Limb (tissue), 2 donors: ENCODE measurements at regions not wholly inside any gene's neighbourhood (a gene's known extent, or its start where the extent isn't known, plus 50 kb on each side); places are given as distances from the start of the nearest gene placed in this dataset.
"Not testable (repeated sequence)": the region's sequence is repeated elsewhere in the genome, so short reads cannot be mapped to it uniquely, and the experiment has no call there.

ENCODE experiments used
- DNase-seq, 2 donors: peaks; one replicate each; pipeline ENCODE4 v3.0.0-alpha.2; 2016; ENCODE audit errors: extremely low spot score in 2 of 2

DNA sequence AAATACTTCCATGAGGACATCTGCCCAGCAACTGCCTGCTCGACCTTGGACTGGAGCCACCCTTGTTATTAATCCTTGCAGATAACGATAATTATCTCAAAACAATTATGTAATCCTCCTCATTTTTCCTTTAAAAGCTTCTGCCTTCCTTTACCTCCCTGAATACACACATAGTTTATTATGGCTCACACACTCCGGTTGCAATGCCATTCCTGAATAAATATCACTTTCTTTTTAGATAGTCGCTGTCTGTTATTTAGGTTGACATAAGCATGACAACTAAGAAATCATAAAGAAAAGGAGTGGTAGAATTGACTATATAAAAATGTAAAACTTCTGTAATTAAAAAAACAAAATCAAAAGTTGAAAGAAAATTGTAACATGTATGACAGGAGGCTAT lies 64.8 kb downstream of the B4GALT7 start:
- DNase-seq, result not testable (repeated sequence)

GRCh38 chr5:177665172-177665571 lies 65.2 kb downstream of the B4GALT7 start:
- DNase-seq, result not testable (repeated sequence)

- DNase-seq, result not testable (repeated sequence)
These were observed 66.0 kb downstream of the B4GALT7 start for GRCh38 chr5:177665960-177666359.

DNA sequence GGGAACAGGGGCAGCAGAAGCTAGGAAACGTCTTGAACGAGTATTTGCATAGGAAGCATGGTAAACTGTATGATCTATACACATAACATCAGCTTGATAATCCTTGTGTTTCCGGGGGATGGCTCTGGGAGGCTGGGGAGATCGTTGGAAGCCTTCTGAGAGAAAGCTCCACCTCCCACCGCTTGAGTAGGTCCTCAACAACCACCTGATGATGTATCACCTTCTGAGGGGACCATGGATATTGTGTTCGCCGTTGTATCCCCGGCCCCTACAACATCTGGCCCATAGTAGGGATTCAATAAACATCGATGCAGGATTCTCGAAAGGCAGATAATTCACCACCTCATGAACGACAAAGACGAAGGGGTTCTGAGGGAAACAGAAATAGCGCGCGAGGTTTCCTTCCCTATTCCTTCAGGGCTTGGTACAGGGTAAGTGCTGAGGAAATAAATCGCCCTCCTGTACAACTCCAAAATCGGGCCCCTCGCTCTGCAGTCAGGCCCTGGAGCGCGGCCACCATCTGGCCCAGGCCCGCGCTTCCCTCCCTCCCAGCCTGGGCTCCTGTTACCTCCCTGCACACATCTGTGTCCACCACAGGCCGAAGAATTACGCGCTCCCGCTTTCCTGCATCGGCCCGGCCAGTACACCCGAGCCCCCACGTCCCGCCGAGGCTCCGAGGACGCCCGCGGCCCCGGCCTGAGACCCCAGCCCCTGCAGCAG lies 71.3 kb downstream of the B4GALT7 start:
- DNase-seq, result not testable (repeated sequence)

DNA sequence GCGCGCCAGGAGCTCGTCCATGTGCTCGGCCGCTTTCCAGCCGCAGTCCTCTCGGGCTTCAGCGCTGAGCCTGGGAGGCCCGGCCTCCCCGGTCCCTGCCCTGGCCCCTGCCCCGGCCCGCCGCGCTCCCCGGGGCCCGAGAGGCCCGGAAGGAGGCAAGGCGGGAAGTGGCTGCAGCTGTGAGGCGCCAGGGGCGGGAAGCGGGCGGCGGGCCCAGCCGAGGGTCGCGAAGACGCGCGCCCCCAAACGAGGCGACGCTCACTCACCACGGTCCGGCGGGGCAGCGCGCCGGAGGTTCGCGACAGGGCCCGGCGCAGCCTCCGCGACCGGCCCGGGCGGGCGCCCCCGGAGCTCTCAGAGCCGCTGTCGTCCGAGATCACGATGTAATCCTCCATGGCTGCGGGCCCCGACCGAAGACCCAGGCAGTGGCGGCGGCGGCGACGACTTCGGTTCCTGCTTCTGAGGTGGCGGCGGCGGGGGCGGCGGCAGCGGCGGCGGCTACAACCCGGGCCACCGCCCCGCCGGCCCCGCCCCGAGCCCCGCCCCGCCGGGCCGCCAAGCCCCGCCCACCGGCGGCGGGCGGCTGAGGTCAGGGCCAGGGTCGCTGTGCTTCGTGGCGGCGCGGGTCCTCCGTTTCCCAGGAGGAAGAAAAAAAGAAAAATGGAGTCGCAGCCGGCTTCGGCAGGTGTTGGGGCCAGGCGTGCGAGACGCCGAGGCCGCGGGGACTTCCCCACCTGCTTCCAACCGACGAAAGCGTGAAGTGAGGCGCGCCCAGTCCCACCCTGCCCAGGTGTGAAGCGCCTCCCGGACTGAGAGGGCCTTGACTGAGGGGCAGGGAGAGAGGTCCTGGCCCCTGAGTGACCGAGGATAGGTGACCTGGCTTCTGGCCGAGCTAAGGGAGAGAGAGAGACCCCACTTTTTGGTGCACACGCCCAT lies 72.1 kb downstream of the B4GALT7 start:
- DNase-seq, result peak in 1 of 2 donors; percentile 71
